LNCAP (cell line): ENCODE measurements at regions not wholly inside any gene's neighbourhood (a gene's known extent, or its start where the extent isn't known, plus 50 kb on each side); places are given as distances from the start of the nearest gene placed in this dataset.
A peak's percentile ranks its signal among the peaks of the same experiment; 100 is the strongest.

ENCODE experiments used
- TF ChIP-seq, protein P1 (sequence below): fragments of 450-650 bp; IDR thresholded peaks from 2 replicates; pipeline ENCODE4 v1.5.1; 2017; ENCODE audit warnings: mild to moderate bottlenecking

DNA sequence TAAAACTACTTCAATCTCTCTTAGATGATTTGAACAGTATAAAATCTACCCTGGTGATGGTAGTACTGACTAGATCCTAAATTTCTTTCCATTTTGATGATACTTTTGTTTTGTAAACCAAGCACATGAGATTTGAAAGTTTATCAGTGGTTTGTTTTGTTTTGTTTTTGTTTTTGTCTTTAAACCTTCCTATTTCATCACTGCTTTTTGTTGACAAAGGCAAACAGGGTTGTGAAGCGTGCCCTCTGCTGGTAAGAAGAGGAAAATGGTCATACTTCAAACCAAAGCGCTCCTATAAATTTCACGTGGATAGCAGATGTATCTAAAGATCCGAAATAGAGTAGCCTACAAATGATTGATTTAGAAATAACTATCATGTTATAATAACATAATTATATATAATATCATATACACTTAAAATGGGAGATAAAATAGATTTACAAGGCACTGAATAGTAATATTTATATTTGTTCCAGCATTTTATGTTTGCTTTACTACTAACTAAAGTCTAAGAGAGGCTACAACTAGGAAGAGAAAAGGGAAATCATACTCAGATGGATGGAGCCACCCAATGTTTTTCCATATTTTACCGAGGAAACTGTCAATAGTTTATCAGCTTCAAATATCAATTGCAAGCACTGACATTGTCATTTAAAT is 254.0 kb upstream of the USP15 start:
- TF ChIP-seq, protein P1, sequence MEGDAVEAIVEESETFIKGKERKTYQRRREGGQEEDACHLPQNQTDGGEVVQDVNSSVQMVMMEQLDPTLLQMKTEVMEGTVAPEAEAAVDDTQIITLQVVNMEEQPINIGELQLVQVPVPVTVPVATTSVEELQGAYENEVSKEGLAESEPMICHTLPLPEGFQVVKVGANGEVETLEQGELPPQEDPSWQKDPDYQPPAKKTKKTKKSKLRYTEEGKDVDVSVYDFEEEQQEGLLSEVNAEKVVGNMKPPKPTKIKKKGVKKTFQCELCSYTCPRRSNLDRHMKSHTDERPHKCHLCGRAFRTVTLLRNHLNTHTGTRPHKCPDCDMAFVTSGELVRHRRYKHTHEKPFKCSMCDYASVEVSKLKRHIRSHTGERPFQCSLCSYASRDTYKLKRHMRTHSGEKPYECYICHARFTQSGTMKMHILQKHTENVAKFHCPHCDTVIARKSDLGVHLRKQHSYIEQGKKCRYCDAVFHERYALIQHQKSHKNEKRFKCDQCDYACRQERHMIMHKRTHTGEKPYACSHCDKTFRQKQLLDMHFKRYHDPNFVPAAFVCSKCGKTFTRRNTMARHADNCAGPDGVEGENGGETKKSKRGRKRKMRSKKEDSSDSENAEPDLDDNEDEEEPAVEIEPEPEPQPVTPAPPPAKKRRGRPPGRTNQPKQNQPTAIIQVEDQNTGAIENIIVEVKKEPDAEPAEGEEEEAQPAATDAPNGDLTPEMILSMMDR: peak; percentile 75

DNA sequence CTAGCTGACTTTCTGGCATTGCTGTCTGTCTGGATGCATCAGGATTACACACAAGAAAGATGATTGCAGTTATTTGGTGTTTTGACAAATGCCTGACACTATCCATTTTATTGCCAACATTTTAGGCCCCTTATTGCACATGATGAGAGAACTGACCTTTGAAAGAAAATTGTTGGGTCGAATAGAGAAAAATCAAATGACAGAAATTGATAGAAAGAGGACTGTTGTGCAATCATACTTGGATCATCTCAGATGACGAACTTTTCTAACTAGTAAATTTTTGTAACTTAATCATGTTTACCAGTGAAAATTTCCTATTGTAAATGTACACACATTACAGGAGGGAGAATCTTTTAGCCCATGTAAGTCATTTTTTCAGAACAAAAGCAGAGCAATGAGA is 251.5 kb upstream of the USP15 start:
- TF ChIP-seq, protein P1: no peak

DNA sequence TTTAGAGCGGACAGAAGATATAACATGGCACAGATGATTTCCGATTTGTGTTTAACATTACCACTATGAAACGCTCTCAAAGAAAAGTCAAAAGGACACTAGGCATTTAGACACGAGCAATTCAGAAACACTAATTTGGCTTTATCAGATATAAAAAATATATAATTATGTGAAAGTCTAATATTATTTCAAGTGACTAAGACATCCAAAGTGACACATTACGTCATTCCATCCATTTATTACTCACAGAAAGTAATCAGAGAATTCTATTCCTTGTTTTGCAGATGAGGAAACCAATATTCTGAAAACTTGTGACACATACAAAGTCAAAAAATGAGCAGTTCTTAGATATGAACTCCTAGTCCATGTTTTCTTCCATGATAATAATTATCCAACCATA is 250.8 kb upstream of the USP15 start:
- TF ChIP-seq, protein P1: no peak

DNA sequence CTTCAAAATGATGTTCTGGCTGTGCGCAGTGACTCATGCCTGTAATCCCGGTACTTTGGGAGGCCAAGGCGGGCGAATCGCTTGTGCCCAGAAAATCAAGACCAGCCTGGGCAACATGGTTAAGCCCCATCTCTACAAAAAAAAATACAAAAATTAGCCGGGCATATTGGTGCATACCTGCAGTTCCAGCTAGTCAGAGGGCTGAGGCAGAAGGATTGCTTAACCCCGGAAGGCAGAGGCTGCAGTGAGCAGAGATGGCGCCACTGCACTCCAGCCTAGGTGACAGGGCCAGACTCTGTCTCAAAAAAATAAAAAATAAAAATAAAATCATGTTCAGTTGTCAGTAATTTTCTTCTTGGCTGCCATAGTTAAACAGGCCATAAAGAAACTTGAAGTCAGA is 245.9 kb upstream of the USP15 start:
- TF ChIP-seq, protein P1: no peak

DNA sequence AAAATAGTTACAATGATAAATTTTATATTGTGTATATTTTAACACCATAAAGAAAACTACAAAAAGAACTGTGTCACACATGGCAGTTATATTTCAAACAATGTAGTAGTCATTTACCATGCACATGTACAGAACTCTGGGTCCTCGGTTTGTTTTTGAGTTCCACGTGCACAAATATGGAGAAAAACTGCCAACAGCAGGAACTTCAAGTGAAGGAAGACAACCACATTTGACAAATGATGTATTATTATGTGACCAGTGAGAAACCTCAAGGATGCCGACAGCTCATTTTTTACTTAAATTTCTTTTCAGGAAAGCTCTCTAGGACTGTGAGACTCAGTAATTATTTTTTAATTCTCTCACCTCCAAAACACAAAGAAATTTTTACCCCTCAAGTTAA is 244.2 kb upstream of the USP15 start:
- TF ChIP-seq, protein P1: no peak

DNA sequence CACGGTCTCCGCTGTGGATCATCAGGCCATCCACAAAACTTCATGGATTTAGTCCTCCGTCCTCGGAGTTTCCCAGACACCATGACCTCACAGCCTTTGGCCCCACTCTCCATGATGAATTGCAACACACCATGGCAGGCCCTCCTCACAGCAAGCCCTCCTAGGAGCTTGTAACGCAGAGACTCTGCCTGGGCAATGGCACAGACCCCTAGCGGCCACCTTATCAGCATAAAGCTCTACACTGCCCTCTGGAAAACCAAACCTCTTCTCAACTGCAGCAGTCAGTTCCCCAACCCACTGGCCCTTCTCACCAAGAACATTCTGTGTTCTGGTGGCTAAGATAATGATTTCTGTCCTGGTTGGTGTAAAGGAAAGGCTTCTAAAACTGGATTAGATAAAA is 238.4 kb upstream of the USP15 start:
- TF ChIP-seq, protein P1: no peak

DNA sequence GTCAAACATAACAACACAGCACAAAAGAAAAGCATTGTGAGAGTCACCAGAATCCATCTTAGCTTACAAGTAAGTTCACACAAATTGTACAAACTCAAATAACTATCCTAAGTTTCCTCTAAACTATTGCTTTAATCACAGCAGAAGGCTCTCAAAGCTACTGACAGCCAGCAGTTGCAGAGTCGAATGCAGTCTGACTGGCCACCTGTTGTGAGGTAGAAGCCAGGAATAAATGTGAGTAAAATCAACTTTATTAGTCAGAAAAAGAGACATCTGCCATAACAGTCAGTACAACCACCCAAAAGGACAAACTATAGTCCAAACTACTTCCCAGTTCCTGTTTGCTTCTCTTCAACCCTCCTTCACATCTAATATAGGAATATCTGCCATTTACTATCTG is 231.7 kb upstream of the USP15 start:
- TF ChIP-seq, protein P1: no peak

DNA sequence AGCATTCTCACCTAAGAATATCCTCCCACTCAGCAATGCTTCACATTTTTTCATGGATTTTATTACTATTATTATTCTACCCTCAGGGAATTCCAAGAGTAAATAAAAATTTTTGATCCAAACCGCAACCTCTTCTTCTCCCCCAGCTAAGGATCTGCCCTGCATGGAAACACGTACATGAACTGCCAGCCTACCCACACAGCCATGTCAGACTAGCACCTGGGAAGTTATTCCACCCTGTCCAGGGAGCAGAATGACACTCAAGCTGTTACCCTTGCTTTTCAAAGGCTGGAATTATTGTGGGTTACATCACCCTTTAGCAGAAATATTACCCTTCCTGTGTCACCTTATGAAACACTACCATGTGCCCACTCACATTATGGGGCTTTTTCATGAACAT is 227.3 kb upstream of the USP15 start:
- TF ChIP-seq, protein P1: no peak
